GM21390 (cell line): ENCODE measurements at regions not wholly inside any gene's neighbourhood (a gene's known extent, or its start where the extent isn't known, plus 50 kb on each side); places are given as distances from the start of the nearest gene placed in this dataset.
"Not testable (repeated sequence)": the region's sequence is repeated elsewhere in the genome, so short reads cannot be mapped to it uniquely, and the experiment has no call there.

Experiments
- ATAC-seq: cut with Tn5 transposase; IDR thresholded peaks from one replicate; pipeline ENCODE4 v1.9.1; 2021; ENCODE audit not compliant: unreplicated experiment

DNA sequence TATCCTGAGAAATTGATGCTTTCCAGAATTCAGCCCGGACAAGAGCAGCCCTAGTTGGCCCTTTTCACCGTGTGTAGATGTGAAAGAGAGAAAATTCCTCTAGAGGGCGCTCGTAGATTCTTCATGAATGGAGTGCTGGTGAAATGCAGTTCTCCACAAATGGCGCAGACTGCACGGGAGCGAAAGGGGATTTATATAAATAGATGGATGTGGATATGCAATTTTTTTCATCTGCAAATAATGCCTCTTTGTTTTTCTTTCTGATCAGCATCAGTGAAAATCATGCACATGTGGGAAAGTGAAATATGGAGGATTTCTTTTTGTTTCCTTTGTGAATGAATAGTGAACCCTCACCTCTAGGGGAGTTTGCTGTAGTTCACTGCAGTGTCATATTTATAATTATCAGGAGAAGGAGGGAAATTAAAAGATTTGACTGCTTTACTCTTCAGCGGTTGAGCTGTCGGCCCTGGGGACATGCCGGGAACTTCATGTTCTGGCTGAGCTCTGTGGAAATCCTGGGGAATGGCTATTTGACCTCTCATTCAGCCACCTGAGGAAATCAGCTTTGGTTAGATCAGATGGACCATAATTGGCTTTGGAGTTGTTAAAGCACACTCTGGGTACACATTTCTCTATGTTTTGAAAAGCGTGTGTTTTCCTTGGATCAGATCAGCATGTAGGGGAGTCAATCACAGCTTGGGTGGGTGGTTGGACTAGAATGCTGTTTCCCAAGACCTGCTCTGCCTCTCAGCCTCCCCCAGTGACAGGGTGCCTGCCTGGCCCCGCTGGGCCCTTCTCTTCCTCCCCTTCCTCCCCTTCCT, 115.0 kb upstream of the SHISA3 start:
- ATAC-seq, result peak; percentile 81

DNA sequence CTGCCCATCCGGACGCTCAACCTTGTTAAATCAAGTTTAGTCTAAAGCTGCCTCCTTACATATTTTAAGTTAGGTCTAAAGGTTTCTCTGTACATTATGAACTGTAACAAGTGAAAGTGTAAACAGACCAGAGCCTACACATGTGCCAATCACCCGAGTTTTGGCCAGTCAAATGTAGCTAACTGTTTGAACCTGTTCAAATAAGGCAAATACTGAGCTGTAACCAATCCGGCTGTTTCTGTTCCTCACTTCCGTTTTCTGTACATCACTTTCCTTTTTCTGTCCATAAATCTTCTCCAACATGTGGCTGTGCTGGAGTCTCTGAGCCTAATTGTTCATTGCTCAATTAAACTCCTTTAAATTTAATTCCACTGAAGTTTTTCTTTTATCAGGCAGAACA, 113.3 kb upstream of the SHISA3 start:
- ATAC-seq, result no peak

DNA sequence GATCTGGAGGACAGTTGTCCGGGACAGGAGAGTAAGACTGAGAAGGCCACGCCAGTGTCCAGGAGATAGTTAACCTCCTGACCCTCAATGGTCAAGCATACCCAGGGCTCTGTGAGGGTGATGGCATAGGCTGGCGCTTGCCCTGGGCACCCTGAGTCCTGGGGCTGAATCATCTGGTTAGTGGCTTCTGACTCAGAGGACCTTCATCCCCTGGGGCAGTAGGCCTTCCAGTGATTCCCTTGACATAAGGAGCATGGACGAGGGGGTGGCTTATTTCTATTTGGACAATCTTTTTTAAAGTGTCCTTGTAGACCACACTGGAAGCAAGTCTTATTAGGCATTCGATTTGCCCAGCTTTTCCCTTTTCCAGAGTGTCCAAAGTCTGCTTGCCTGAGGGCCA, 108.4 kb upstream of the SHISA3 start:
- ATAC-seq, result not testable (repeated sequence)

DNA sequence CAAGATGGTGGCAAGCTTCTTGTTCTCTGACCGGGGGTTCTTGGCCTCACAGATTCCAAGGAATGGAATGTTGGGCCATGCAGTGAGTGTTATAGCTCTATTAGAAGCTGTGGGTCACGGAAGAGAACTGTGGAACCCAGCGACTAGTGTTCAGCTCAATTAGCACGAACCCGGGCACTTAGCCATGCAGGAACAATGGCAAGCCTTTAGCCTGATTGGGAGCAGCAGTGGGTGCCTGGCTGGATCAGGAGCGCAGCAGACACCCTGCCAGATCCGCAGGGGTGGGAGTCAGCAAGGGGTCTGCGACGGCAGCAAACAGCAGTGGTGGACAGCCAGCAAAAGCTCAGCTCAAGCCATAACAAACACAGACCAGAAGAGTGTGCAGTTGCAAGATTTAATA, 105.1 kb upstream of the SHISA3 start:
- not testable (repeated sequence) for ATAC-seq

DNA sequence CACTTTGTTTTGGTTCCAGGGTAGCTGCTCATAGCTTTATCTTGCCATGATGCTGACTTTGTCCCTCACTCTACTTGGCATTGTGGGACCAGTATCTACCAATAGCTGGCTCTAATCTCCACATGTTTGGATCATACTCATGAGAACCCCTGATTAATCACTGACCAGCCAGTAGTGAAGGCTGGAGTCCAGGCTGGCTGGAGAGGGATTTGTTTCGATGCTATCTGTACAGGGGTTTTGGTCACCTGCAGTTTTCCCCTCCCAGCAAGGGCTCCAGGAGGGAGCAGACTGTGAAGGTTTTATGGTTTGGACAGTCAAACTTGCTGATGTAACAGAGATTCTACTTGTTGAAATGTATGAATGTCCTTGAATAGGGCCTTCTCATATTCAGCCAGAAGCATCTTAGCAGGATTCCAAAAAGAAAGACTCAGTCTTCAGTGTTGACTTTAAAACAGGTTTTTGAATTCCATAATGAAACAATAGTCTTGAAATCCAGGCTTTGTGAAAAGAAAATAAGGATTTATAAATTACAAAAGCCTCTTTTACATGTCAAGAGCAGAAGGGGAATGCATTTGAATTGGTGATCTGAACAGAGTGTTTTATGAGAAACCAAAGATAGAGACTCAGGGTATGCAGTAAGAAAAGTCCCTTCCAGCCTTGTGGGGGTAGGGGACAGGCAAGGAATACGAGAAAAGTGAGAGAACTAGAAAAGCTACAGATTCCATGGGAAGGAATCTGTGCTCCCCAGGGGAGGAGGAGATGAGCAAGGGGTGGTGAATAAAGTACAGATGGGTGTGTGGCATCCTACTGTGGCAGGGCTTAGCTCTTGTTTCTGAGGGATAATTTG, 103.1 kb upstream of the SHISA3 start:
- no peak for ATAC-seq

DNA sequence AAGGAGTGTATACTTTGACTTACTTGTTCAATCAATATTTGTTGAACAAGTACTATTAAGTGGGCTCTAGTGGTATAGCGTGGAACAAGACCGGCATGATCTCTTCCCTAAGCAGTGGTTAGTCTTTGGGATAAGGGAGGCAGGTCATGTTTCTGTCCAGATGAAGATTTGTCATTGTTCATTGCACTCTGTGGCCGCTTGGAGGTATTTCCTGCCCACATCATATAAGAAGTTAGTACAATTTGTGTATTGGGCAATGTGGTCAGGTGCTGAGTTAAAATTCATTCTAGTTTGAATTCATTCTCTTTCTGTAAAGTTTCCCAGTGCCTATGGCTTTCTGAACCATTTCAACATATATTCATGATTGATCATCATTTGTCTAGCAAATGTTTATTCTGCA, 101.1 kb upstream of the SHISA3 start:
- ATAC-seq, result peak; percentile 58

DNA sequence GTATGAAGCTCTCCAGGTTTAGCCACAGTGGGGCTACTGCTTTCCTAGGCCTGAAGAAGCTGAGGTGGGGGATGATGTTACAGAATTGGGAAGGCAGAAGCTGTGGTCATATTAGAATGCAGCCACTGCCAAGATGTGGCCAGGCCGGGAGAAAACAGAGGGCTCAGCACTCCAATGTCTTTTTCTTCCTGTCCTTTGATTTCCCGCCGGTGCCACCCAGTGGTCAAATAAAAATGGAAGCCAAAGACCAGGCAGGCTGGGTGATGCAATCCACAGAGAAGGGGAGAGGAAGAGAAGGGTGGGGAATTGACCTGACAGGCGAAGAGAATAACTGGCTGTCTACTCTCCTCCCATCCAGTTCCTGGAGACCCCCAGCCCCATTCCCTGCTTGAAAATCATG, 94.9 kb upstream of the SHISA3 start:
- no peak for ATAC-seq

DNA sequence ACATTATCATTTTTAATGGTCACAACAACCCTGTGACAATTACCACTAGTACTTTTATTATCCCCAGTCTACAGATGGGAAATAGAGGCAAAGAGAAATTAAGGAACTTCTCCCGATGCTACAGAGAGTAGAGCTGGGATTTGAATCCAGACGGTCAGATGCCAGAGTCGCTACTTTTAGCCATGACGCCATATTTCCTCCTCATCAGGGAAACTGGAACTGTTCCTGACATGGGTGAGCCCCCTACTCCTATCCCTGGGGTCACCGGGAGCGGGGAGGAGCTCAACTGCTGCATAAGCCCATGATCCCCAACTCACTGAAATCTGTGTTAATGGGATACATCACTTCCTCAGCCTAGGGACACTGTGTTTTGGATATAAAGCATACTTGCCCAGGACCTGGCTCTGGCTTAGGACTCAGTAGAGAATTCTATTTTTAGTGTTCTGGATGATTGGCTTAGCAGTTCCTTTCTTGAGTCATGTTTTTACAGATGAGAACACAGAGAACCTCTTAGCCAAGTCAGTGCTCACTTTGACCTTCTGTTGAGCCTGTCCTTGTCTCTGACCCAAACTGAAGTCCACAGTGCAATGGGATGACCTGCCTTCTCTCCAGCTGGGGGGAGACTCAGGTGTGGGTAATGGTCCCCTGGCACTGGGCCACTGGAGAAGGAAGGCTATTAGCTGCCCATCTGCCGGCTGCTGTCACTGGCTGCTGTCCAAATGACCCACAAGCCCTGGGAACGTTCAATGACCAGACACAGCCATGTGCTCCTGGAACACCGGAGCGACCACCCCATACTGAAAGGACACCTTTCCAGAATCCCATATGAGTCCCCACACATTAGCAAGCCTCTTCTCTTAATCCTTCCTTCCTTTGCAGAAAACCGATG, 90.8 kb upstream of the SHISA3 start:
- no peak for ATAC-seq

DNA sequence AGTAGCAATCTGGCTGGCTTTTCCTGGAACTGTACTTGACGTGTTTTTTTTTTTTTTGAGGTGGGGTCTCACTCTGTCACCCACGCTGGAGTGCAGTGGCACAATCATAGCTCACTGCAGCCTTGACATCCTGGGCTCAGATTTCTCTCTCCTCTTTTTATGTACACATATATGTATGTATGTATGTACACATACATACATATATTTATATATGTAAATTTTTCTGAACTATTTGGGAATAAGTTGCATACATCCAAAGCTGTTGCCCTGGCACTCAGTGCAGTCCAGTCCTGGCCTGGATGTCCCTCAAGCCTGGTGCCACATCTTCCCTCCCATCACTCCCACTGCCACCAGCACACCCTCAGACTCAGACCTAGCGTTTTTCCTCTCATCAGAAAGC, 89.0 kb upstream of the SHISA3 start:
- ATAC-seq, result no peak

DNA sequence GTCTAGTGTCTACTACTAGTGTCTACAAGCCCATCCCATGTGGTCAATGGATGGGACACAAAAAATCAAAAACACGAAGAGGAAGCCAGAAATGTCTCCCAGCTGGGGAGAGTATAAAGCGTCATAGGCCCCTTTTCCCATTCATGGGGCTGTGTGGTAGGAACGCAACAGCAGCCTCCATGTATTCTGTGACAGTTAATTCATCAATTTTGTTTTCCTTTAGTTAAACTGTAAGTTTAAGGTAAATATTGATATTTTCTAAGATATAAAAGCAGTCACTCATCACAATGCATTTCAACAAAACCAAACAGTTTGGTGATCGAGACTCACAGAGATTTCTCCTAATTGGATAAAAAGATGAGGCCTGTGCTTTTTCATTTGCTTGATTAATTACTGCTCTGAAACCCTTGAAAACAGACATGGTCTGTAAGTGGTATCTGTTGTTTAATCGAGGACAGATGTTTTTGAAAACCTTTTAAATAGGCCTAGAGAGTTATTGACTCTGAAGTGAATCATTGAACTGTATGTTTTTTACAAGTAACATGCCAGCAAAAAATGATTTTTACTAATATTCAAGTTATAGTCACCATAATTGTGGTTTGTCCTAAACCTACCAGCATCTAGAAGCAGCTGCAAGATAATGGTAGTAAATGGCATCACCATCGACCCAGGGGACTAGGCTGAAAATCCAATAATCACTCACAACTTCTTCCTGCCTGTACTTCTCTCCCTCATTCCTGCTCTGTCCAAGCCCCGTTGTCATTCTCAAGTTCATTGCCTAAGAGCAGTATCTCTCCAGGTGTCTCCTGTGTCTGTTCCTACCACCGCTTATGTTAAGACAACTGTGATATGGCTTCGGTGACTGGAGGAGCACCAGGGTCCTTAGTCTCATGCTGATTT, 87.7 kb upstream of the SHISA3 start:
- ATAC-seq, result no peak

DNA sequence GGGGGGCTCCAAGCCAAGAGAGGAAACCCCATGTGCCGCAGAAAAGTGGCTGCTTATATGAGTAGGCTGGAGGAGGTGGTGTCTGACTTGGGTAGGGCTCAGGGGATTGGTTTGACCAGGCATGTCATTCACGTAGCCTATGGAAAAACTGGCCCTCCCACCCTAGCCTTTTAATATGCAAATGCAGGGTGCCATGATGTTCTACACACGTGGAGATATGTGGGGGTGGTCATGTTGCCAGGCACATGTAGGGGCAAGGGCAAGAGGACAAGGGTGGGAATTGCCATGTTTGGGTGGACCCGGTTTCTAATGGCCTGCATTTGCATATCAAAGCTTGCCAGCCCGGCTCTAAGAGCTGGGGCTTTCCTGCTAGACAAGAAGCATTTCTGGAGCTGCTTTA, 86.9 kb upstream of the SHISA3 start:
- ATAC-seq, result no peak

DNA sequence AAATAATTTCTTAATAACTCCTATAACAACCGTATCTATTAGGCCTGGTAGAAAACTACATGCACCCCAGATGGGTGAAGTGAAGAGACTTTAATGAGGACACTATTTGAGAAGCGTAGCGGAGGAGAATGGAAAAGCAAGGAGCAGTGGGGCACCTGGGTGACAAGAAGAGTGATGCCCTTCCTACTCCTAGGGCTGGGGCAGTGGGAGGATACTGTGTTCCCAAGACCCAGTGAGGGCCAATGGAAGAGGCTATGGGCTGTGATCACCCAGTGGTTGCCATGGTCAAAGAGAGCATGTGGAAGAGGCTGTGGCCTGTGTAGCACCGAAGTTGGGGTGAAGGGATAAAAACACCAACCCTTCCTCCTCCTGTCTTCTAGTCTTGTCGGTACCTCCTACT, 86.5 kb upstream of the SHISA3 start:
- no peak for ATAC-seq

DNA sequence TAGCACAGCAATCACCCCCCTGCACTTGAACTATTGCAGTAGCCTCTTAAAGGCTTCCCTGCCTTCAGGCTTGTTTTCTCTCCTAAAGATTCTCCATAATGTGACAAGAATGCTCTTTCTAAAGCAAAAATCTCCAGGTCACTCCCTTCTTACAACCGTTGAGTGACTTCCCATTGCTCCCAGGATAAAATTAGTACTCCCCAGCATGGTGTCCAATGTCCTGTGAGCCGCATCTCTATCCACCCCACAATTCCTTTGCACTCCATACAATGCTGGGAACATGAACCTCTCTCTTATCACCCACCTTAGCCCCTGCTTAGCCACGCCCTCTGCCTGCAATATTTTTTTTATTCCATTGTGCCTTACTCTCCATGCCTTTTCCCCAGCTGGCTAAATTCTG, 85.7 kb upstream of the SHISA3 start:
- ATAC-seq, result no peak

DNA sequence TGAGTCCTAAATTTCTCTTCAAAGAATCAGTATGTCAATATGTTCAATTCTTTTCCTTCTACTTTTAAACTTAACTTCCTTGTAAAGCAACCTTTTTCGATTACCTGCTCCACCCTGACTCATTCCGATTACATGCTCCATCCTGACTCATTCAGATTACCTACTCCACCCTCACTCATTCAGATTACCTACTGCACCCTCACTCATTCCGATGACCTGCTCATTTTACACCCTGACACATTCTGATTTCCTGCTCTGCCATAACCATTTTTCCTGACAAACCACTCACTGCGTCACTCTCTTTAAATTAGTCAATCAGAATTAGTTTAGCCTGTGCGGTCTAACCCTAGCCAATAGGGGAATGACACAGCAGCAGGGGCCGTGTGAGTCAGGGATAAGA, 83.9 kb upstream of the SHISA3 start:
- ATAC-seq, result not testable (repeated sequence)

DNA sequence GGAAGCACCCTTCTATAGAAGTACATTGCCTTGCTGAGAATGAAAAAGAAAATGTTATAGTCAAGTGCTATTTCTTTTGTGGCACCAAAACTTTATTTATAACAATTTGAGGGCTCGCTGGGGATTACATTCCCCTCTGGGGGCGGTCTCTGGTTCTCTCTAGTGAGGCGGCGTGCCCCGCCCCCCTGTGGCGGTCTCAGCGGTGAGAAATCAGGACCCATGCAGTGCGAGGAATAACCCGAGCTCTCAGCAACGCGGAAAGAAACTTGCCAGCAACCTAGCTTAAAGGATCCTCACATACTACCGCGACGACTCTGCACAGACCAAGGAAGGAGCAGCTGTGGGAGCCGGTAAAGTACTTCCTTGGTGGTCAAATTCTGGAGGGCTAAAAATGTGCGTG, 83.4 kb upstream of the SHISA3 start:
- no peak for ATAC-seq

DNA sequence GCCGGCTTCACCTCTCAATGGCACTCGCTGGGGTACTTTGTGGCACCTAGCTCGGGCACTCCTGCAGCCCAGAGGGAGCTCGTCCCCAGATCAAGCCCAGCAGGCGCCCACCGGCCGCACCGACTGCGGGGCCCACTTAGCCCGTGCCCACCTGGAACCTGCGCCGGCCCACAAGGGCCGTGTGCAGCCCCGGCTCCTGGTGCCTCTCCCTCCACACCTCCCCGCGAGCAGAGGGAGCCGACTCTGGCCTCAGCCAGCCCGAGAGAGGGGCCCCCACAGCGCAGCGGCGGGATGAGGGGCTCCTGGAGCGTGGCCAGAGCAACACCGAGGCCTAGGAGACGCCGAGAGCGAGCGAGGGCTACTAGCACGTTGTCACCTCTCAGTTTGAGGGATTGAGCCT, 82.1 kb upstream of the SHISA3 start:
- ATAC-seq, result no peak

DNA sequence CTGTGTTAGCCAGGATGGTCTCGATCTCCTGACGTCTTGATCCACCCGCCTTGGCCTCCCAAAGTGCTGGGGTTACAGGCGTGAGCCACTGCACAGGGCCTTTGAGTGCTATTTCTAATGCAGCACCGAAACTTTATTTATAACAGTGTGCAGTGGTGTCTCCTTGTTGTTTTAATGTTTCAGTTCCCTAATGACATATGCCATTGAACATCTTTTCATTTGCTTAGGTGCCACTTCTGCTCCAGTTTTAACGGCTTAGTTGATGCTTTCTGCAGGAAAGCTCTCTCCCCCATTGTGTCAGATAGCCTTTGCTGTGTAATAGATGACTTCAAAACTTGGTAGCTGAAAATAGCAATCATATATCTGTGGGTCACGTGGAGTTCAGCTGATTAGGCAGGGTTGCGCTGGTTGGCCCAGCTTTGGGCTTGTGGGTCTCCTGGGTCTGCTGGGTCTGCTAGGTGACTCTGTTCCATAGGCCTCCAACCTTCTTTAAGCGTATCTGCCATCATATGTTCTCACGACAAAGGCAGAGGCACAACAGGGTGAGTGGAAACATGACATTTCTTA, 76.4 kb upstream of the SHISA3 start:
- ATAC-seq, result no peak

DNA sequence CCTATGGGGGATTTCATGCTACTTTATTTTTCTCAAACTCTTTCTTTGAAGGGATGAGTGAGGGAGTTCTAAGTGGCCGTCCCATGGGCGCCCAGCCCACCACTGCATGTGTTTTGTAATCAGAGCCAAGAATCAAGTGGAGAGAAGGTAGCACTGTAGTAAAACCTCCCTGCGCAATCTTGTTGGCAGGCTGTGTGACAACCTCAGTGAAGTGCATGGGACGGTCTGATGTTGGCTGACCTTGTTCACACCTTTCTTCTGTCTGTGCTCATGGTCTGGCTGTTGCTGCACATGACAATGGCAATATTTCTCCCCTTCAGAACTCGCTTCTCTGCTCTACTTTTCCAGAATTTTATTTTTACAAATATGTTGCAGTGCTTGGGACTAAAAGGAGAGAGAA, 71.2 kb upstream of the SHISA3 start:
- ATAC-seq, result no peak

DNA sequence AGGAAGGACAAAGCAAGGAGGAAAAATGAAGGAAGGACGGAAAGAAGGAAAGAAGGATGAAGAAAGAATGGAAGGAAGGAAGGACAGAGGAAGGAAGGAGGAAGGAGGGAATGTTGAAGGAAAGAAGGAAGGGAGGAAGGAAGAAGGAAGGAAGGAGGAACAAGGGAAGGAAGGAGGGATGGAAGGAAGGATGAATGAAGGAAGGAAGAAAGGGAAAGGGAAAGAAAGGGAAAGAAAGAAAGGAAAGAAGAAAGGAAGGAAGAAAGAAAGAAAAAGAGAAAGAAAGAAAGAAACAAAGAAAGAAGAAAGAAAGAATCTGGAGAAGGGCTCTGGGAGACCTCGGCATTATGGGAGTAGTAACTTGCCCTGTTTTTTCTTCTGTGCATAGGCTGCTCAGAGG, 70.8 kb upstream of the SHISA3 start:
- ATAC-seq, result no peak

DNA sequence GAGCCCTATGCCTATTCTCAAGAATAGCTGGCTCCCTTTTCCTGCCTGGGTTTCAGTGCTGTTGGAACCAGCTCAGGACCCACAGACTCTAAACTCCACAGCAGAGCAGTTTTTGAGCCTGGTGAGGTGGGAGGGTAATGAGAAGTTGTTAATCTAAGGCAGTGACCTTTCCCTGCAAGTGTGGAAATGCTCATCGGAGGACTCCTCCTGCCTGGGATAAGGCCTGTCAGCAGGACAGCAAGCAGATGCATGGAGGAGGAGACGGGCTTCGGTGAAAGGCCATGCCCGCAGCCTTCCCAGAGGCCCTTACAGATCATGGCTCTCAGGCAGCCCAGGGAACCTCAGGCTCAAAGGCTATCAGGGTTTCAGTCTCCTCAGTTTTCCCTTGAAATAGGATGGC, 70.0 kb upstream of the SHISA3 start:
- ATAC-seq, result no peak
